ENCODE measurements at regions not wholly inside any gene's neighbourhood (a gene's known extent, or its start where the extent isn't known, plus 50 kb on each side); places are given as distances from the start of the nearest gene placed in this dataset.
"Not testable (repeated sequence)": the region's sequence is repeated elsewhere in the genome, so short reads cannot be mapped to it uniquely, and the experiment has no call there.

GRCh38 chr2:67186871-67187270, 210.3 kb upstream of the ETAA1 start:
- TF ChIP-seq FOS (IDR thresholded peaks at IDR 0.05; ENCODE audit: borderline replicate concordance, insufficient read depth, low read length) (no peak), EZH2 (IDR thresholded peaks at IDR 0.05; ENCODE audit: borderline replicate concordance, low read depth, low read length, severe bottlenecking) (no peak), GATA2 (IDR thresholded peaks at IDR 0.05; ENCODE audit: insufficient read depth, insufficient read length, low read depth, low read length) (no peak), JUN (IDR thresholded peaks at IDR 0.05; ENCODE audit: borderline replicate concordance, insufficient read depth, insufficient read length, low read depth) (no peak), MAX (IDR thresholded peaks at IDR 0.05; ENCODE audit: insufficient read depth, insufficient read length) (no peak), POLR2A (IDR thresholded peaks at IDR 0.05; ENCODE audit: low read depth, low read length) (no peak), MYC (IDR thresholded peaks at IDR 0.05; ENCODE audit: low read depth, low read length) (no peak)
- BruUV-seq (replicated peaks): no TSS peak
- POLR2A ChIA-PET: no interaction called here
- dilution Hi-C loops (cut with MboI; ENCODE audit: extremely low pct_ligation_motif_present, low sequenced_read_pairs): no loop called here
- Histone ChIP-seq H3K9me1 (replicated peaks; ENCODE audit: control insufficient read depth, extremely low read depth, insufficient read depth, low read length) (no peaks in the 10 kb centered on the region), H3K79me2 (ENCODE audit: control insufficient read depth, insufficient read depth, low read length) (no peaks in the 10 kb centered on the region), H3K4me1 (ENCODE audit: control insufficient read depth, extremely low read depth, insufficient read depth, low read length) (no peaks in the 10 kb centered on the region), H3K36me3 (ENCODE audit: control insufficient read depth in 2 of 2, extremely low read depth in 1 of 2, insufficient read depth in 2 of 2, low read length in 2 of 2) (no peaks in the 10 kb centered on the region), H4K20me1 (replicated peaks; ENCODE audit: control insufficient read depth, extremely low read depth, insufficient read depth, low read length) (no peaks in the 10 kb centered on the region), H2AFZ (ENCODE audit: low read depth, low read length) (no peak overlapping the region), H3K27ac (ENCODE audit: insufficient read depth, low read depth, low read length) (no peak overlapping the region), H3K27me3 (ENCODE audit: control insufficient read depth in 2 of 2, insufficient read depth in 2 of 2, low read length in 2 of 2) (no peaks in the 10 kb centered on the region), H3K9me3 (replicated peaks; ENCODE audit: control insufficient read depth, insufficient read depth, low read length) (no peaks in the 10 kb centered on the region), H3K4me2 (ENCODE audit: insufficient read depth, low read length) (no peak overlapping the region), H3K9ac (replicated peaks; ENCODE audit: extremely low read depth, insufficient read depth, low read length) (no peak overlapping the region), H3K4me3 (replicated peaks in 1 of 3; ENCODE audit: insufficient read depth in 1 of 3, low read depth in 1 of 3, low read length in 3 of 3) (no peak overlapping the region)
- FAIRE-seq (no peak), DNase-seq (ENCODE audit: low read depth, low spot score) (no peak)
- CTCF ChIA-PET: no interaction called here
- intact Hi-C loops (cut with micrococcal nuclease): no loop called here

GRCh38 chr2:67195327-67195726, 201.8 kb upstream of the ETAA1 start:
- DNase-seq (ENCODE audit: low read depth, low spot score); POLR2A ChIA-PET; H3K9me3 ChIP-seq (replicated peaks; ENCODE audit: control insufficient read depth, insufficient read depth, low read length); dilution Hi-C loops (cut with MboI; ENCODE audit: extremely low pct_ligation_motif_present, low sequenced_read_pairs); BruUV-seq (replicated peaks); H2AFZ ChIP-seq (ENCODE audit: low read depth, low read length); intact Hi-C loops (cut with micrococcal nuclease); H3K9ac ChIP-seq (replicated peaks; ENCODE audit: extremely low read depth, insufficient read depth, low read length); H3K36me3 ChIP-seq (ENCODE audit: control insufficient read depth in 2 of 2, extremely low read depth in 1 of 2, insufficient read depth in 2 of 2, low read length in 2 of 2); CTCF ChIA-PET; H3K4me3 ChIP-seq (replicated peaks in 1 of 3; ENCODE audit: insufficient read depth in 1 of 3, low read depth in 1 of 3, low read length in 3 of 3); H3K27ac ChIP-seq (ENCODE audit: insufficient read depth, low read depth, low read length); H3K4me1 ChIP-seq (ENCODE audit: control insufficient read depth, extremely low read depth, insufficient read depth, low read length); H4K20me1 ChIP-seq (replicated peaks; ENCODE audit: control insufficient read depth, extremely low read depth, insufficient read depth, low read length); FAIRE-seq; H3K4me2 ChIP-seq (ENCODE audit: insufficient read depth, low read length); H3K79me2 ChIP-seq (ENCODE audit: control insufficient read depth, insufficient read depth, low read length); H3K27me3 ChIP-seq (ENCODE audit: control insufficient read depth in 2 of 2, insufficient read depth in 2 of 2, low read length in 2 of 2); H3K9me1 ChIP-seq (replicated peaks; ENCODE audit: control insufficient read depth, extremely low read depth, insufficient read depth, low read length): not testable (repeated sequence)

All from endothelial cell of umbilical vein (primary cell).